ENCODE measurements at regions not wholly inside any gene's neighbourhood (a gene's known extent, or its start where the extent isn't known, plus 50 kb on each side); places are given as distances from the start of the nearest gene placed in this dataset.

DNA sequence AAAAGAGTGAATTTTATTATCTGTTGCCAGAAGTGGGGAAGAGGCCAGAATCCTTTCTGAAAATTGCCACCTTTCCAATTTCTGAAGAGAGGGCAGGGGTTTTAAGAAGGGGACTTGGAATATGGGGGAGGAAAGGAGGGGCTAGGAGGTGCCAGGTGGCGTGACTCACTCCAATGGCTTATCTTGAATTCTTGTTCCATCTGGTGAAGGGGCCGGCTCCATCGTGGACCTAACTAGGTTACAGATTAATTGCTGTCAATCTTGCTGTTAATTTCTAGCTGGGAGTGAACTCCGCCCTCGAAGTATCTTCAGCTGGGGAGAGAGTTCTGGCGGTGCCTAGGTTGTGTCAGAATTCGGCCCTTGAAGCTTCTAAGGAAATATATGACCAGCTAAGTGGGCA, 138.7 kb downstream of the YTHDC2 start:
- intact Hi-C loops (cut with DNase I) = no loop called here
- DNase-seq (no peak), ATAC-seq (no peak)

DNA sequence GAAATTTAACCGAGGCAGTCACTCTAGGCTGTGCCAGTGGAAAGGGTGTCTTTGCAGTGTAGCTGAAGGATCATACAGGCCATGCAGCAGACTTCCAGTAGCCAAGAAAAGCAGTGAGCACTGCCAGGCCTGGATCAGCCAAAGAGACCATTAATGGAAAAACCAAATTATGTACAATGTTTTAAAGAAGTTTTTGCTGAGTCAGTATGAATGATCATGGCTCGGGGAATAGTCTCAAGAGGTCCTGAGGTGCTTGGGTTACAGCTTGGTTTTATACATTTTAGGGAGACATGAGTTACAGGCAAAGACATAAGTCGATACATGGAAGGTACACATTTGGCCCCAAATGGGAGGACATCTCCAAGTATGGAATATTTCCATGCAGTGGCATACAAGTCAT, 141.3 kb downstream of the YTHDC2 start:
- intact Hi-C loops (cut with DNase I) = no loop called here
- ATAC-seq = no peak

DNA sequence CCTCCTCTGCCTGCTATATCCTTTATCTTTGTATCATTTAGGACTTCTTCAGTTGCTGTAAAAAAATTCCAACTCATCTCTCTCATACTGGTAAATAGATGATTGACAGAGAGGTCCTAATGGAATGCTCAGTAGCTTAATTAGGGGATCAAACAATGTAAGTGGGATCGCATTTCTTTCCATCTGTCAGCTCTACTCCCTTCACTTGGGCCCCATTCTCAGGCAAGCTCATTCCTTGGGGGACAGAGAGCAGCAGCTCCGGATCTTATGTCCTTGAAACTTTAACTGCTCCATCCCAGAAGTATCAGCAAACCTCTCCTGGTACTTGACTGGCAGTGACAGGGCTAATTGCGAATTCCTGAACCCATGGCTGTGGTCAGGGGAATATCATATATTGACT, 146.7 kb downstream of the YTHDC2 start:
- ATAC-seq (no peak), DNase-seq (no peak)
- intact Hi-C loops (cut with DNase I) = no loop called here

More for the DNA sequence above, 141.3 kb downstream of the YTHDC2 start:
- DNase-seq = no peak

- ATAC-seq (no peak), DNase-seq (no peak)
- intact Hi-C loops (cut with DNase I) = no loop called here
Measured at GRCh38 chr5:113660706-113661250, 147.3 kb downstream of the YTHDC2 start.

DNA sequence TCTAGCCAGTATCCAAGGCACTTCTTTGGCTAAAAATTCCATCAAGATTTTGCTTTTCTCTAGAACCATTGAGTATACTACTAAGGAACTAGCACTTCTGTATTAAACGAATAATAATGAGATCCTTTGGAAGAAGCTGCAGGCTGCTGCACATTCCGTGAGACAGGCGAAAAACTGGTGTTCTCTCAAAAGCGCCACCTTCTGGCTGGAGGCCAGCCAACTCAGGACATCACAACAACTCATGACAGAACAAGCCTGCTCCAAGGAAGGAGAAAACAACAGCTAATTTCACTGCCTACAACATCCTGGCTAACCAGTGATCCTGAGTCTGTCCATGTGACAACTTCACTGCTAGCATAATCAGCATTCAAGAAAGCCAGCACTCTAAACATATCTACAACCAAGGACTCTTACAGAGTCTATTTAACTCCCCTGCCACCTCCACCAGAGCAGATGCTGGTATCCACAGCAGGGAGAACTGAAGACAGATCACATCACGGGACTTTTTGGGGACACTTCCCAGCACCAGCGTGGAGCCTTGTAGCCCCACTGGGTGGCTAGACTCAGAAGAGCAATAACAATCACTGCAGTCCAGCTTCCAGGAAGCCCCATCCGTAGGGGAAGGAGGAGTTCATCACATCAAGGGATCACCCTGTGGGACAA, 150.5 kb downstream of the YTHDC2 start:
- ATAC-seq = no peak
- intact Hi-C loops (cut with DNase I) = no loop called here
- peak; percentile 59 for DNase-seq

DNA sequence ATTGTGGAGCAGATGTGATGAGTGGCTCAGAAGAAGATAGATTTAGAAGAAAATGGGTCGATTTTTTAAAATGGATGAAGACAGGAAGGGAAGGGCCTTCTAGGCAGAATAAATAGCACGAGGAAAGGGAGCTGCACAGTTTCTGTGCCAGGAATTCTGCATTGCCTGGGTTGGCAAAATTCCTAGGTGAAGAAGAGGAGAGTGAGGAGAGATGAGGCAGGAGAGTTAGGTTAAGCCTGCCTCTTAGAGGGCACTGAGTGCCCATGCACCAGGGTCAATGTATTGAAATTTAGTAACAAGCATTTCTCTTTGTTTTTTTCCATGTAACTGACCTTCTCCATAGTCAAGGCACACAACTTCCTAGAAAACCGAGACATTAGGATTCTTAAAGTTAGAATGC, 159.5 kb downstream of the YTHDC2 start:
- peak in 1 of 2 donors; percentile 55 for ATAC-seq
- no peak for DNase-seq
- intact Hi-C loops (cut with DNase I) = no loop called here

GRCh38 chr5:113675166-113675565, 161.7 kb downstream of the YTHDC2 start:
- intact Hi-C loops (cut with DNase I) = loop anchor here in 1 of 2 donors (5.0 kb wide), 2 partner anchors 1117 to 1392 kb away; no protein-coding TSS in a partner anchor
- DNase-seq (no peak), ATAC-seq (no peak)

GRCh38 chr5:113678202-113678601, 164.7 kb downstream of the YTHDC2 start:
- ATAC-seq (no peak), DNase-seq (no peak)
- intact Hi-C loops (cut with DNase I) = loop anchor here in 1 of 2 donors (5.0 kb wide), 2 partner anchors 1114 to 1389 kb away; no protein-coding TSS in a partner anchor

DNA sequence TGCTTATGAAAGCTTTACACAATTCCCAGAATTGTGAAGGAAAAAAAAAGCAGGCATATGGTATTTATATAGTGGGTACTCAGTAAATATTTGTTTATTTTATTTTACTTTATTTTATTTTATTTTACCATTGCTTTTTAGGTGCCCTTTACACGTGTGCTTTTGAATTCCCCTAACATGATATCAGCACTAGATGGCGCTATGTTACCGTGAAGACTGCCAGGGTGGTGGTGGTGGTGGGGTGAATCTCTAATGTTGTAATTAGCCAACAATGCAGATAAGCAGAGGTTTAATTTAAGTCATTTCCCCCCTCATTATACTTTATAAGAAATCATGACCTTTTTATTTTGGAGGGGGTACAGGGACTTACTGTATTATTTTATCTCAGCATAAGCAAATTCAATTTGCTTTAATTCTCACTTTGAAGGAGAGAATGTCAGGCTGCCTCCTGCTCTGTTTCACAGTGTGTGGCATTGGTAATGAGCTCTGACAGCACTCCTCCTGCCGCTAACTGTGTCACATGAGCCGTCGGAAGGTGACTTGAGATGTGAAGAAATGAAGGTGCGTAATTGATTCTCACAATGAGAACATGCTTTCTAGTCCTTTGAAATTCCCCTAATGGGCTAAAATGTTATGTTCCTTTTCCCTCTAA, 165.6 kb downstream of the YTHDC2 start:
- intact Hi-C loops (cut with DNase I) = loop anchor here in 1 of 2 donors (5.0 kb wide), 2 partner anchors 1113 to 1388 kb away; no protein-coding TSS in a partner anchor
- DNase-seq (no peak), ATAC-seq (peak; percentile 65 to 79)

DNA sequence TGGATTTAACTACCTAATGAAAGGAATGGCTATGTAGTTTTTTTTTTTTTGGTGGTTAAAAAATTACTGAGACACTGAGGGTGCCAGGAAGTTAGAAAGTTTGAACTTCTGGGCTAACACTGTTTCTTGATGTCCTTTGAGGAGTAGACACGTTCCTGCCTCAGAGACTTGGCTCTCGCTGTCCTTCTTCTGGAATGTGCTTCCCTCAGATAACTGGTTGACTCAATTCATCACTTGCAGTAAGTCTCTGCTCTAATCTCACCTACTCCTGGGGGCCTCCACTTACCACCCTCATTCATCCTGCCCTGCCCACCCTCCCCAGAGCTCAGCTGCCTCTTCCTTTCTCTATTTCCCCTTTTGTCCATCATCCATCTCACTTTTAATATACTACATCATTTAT, 167.0 kb downstream of the YTHDC2 start:
- intact Hi-C loops (cut with DNase I) = loop anchor here (5.0 to 10.0 kb wide), 2 partner anchors 767 to 1104 kb away; no protein-coding TSS in a partner anchor
- ATAC-seq (no peak), DNase-seq (no peak)

GRCh38 chr5:113682497-113683136, 169.1 kb downstream of the YTHDC2 start:
- no peak for DNase-seq
- ATAC-seq = peak in 1 of 2 donors; percentile 27
- intact Hi-C loops (cut with DNase I) = loop anchor here (5.0 to 10.0 kb wide), 2 partner anchors 765 to 1102 kb away; no protein-coding TSS in a partner anchor

- intact Hi-C loops (cut with DNase I) = loop anchor here (5.0 to 10.0 kb wide), 2 partner anchors 764 to 1102 kb away; no protein-coding TSS in a partner anchor
- ATAC-seq (no peak), DNase-seq (no peak)
Measured at GRCh38 chr5:113683211-113683610, 169.7 kb downstream of the YTHDC2 start.

- ATAC-seq = no peak
- no peak for DNase-seq
- intact Hi-C loops (cut with DNase I) = loop anchor here in 1 of 2 donors (10.0 kb wide), 1 partner anchor 1098 kb away; no protein-coding TSS in a partner anchor
Measured at GRCh38 chr5:113686599-113686998, 173.1 kb downstream of the YTHDC2 start.

DNA sequence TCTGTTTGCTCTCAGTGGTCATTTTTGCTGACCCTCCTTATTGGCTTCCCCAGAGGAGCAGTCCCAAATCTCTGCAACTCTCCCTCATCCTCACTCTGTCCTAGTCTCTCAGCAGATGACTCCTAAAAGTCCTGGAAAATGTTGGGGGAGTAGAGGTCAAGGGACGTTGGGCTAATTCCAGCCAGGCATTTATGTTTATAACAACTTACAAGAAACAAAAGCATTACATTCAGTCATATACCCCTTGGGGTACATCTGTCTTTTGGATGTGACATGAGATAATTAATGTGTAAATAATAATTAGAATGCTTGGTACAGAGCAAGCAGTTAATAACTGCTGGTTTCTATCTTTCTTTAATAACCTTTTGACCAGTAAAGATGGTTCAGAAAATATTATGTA, 176.2 kb downstream of the YTHDC2 start:
- ATAC-seq (no peak), DNase-seq (no peak)
- intact Hi-C loops (cut with DNase I) = loop anchor here in 1 of 2 donors (10.0 kb wide), 1 partner anchor 1095 kb away; no protein-coding TSS in a partner anchor

DNA sequence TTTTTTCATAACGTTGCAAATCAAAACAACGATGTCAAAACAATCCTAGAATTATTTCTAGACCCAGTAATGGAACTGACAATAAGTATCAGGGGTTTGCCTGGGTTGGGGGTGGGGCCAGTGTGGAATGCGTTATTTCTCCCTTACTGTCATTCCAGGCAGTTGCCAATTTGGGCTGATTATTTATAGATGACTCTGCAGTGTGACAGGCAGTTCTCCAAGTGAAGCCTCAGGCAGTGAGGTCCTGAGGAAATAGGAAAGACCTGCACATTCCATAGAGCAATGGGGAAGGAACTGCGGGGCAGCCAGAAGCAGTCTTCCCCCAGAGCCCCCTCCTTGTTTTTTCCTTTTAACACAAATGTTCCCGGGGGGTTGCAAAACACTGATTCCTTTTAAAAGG, 179.0 kb downstream of the YTHDC2 start:
- intact Hi-C loops (cut with DNase I) = no loop called here
- ATAC-seq = peak; percentile 46 to 80
- DNase-seq = no peak

DNA sequence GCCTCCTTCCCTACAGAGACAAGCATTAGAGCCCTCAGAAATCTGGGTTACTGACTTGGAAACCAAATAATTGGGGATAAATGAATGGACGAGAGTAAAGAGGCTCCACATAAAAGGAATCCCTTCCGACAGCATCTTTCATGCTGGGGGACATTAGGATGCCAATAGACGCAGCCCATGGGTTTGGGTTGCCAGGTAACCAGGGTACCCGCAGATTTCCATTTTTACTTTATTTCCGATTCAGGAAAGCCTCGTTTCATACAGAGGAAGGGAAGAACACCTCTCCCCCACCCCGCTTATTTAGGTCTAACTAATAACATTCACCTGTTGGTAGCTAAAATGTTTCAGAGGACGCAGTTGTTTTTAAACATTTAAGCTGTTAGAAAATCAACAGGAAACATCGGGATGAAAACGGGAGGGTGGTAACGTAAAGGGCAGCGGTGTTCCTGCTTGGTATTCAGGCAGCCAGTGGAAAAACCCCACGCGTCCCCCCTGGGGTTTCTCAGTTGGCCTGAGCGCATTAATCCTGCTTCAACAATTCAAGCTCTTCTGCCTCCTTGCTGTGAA, 179.5 kb downstream of the YTHDC2 start:
- ATAC-seq (no peak), DNase-seq (no peak)
- intact Hi-C loops (cut with DNase I) = no loop called here

- intact Hi-C loops (cut with DNase I) = no loop called here
- ATAC-seq (peak in 1 of 2 donors; percentile 5), DNase-seq (peak; percentile 29)
Measured at GRCh38 chr5:113693701-113694100, 180.2 kb downstream of the YTHDC2 start.

- DNase-seq (no peak), ATAC-seq (no peak)
- intact Hi-C loops (cut with DNase I) = no loop called here
Measured at GRCh38 chr5:113694576-113694975, 181.1 kb downstream of the YTHDC2 start.

- ATAC-seq (no peak), DNase-seq (no peak)
- intact Hi-C loops (cut with DNase I) = no loop called here
Measured at GRCh38 chr5:113703266-113703665, 189.8 kb downstream of the YTHDC2 start.
